AG04450 (cell line): ENCODE measurements at regions not wholly inside any gene's neighbourhood (a gene's known extent, or its start where the extent isn't known, plus 50 kb on each side); places are given as distances from the start of the nearest gene placed in this dataset.

Source experiments
- CTCF ChIA-PET: fragments of 300-600, 350-600 bp; formaldehyde crosslinking; extraction: SDS; loops from one replicate; lab custom pipeline; 2022; ENCODE audit warnings: antibody characterized with exemption, inconsistent platforms; lab: Charles Lee
- POLR2A ChIA-PET: fragments of 350-600 bp; formaldehyde crosslinking; extraction: SDS; loops from one replicate; lab custom pipeline; 2021; ENCODE audit warnings: antibody characterized with exemption, inconsistent platforms; lab: Yijun Ruan, JAX
- DNase-seq: peaks from one replicate; pipeline ENCODE4 v3.0.0-alpha.2; 2011; ENCODE audit warnings: low read depth, low spot score
- H3K27ac ChIP-seq: one replicate; pipeline ENCODE4 v1.5.1; 2012; ENCODE audit warnings: low read depth, low read length, control low read depth
- H3K27me3 ChIP-seq: one replicate; pipeline ENCODE4 v1.6.0; 2012; ENCODE audit warnings: low read length; ENCODE audit not compliant: control insufficient read depth, insufficient read depth
- H3K4me3 ChIP-seq: 2 replicates; pipeline ENCODE4 v1.5.1; 2011; ENCODE audit warnings: mild to moderate bottlenecking, low read depth, low read length, control low read depth
- H3K9me3 ChIP-seq: 2 replicates; pipeline ENCODE4 v1.5.1; 2012; ENCODE audit warnings: low read length; ENCODE audit not compliant: control insufficient read depth, insufficient read depth
- TF ChIP-seq, protein P1 (sequence below): IDR thresholded peaks from 2 replicates; pipeline ENCODE4 v1.5.1; 2011; ENCODE audit warnings: low read depth, low read length, control low read depth, inconsistent platforms

GRCh38 chr4:159432436-159432835 lies 329.6 kb downstream of the RAPGEF2 start:
- Histone ChIP-seq H3K4me3 (no peak overlapping the region), H3K27ac (no peak overlapping the region), H3K27me3 (no peaks in the 10 kb centered on the region), H3K9me3 (no peaks in the 10 kb centered on the region)
- DNase-seq: no peak
- TF ChIP-seq, protein P1, sequence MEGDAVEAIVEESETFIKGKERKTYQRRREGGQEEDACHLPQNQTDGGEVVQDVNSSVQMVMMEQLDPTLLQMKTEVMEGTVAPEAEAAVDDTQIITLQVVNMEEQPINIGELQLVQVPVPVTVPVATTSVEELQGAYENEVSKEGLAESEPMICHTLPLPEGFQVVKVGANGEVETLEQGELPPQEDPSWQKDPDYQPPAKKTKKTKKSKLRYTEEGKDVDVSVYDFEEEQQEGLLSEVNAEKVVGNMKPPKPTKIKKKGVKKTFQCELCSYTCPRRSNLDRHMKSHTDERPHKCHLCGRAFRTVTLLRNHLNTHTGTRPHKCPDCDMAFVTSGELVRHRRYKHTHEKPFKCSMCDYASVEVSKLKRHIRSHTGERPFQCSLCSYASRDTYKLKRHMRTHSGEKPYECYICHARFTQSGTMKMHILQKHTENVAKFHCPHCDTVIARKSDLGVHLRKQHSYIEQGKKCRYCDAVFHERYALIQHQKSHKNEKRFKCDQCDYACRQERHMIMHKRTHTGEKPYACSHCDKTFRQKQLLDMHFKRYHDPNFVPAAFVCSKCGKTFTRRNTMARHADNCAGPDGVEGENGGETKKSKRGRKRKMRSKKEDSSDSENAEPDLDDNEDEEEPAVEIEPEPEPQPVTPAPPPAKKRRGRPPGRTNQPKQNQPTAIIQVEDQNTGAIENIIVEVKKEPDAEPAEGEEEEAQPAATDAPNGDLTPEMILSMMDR: no peak
- ChIA-PET POLR2A (no interaction called here), CTCF (interaction anchor here (0.6 to 1.4 kb wide), 2 partner anchors 48 to 230 kb away, joined by 3 to 6 read pairs; no protein-coding TSS in a partner anchor)

- Histone ChIP-seq H3K4me3 (no peak overlapping the region), H3K27me3 (no peaks in the 10 kb centered on the region), H3K27ac (no peak overlapping the region), H3K9me3 (no peaks in the 10 kb centered on the region)
- CTCF ChIA-PET: interaction anchor here (1.4 kb wide), 1 partner anchor 231 kb away, joined by 6 read pairs; no protein-coding TSS in a partner anchor
- POLR2A ChIA-PET: no interaction called here
- TF ChIP-seq, protein P1: no peak
- no peak for DNase-seq
Observed at GRCh38 chr4:159433337-159433736, 330.5 kb downstream of the RAPGEF2 start.

GRCh38 chr4:159434114-159434870 lies 331.4 kb downstream of the RAPGEF2 start:
- ChIA-PET POLR2A (no interaction called here), CTCF (interaction anchor here (0.6 to 1.0 kb wide), 2 partner anchors 11 to 21 kb away, joined by 3 to 8 read pairs; no protein-coding TSS in a partner anchor)
- DNase-seq: no peak
- no peak overlapping the region for H3K27ac ChIP-seq
- no peaks in the 10 kb centered on the region for H3K27me3 ChIP-seq
- no peak overlapping the region for H3K4me3 ChIP-seq
- H3K9me3 ChIP-seq: no peaks in the 10 kb centered on the region
- TF ChIP-seq, protein P1: no peak

- ChIA-PET POLR2A (no interaction called here), CTCF (interaction anchor here (1.0 kb wide), 1 partner anchor 11 kb away, joined by 3 read pairs; no protein-coding TSS in a partner anchor)
- H3K27ac ChIP-seq: no peak overlapping the region
- TF ChIP-seq, protein P1: no peak
- no peak overlapping the region for H3K4me3 ChIP-seq
- H3K27me3 ChIP-seq: no peaks in the 10 kb centered on the region
- no peaks in the 10 kb centered on the region for H3K9me3 ChIP-seq
- no peak for DNase-seq
Observed at GRCh38 chr4:159434871-159435241, 332.0 kb downstream of the RAPGEF2 start.

GRCh38 chr4:159435561-159436023 lies 332.7 kb downstream of the RAPGEF2 start:
- H3K27me3 ChIP-seq: no peaks in the 10 kb centered on the region
- H3K4me3 ChIP-seq: no peak overlapping the region
- ChIA-PET POLR2A (no interaction called here), CTCF (no interaction called here)
- TF ChIP-seq, protein P1: no peak
- DNase-seq: no peak
- H3K9me3 ChIP-seq: no peaks in the 10 kb centered on the region
- no peak overlapping the region for H3K27ac ChIP-seq
